ENCODE measurements at regions not wholly inside any gene's neighbourhood (a gene's known extent, or its start where the extent isn't known, plus 50 kb on each side); places are given as distances from the start of the nearest gene placed in this dataset.
"Not testable (repeated sequence)": the region's sequence is repeated elsewhere in the genome, so short reads cannot be mapped to it uniquely, and the experiment has no call there.

DNA sequence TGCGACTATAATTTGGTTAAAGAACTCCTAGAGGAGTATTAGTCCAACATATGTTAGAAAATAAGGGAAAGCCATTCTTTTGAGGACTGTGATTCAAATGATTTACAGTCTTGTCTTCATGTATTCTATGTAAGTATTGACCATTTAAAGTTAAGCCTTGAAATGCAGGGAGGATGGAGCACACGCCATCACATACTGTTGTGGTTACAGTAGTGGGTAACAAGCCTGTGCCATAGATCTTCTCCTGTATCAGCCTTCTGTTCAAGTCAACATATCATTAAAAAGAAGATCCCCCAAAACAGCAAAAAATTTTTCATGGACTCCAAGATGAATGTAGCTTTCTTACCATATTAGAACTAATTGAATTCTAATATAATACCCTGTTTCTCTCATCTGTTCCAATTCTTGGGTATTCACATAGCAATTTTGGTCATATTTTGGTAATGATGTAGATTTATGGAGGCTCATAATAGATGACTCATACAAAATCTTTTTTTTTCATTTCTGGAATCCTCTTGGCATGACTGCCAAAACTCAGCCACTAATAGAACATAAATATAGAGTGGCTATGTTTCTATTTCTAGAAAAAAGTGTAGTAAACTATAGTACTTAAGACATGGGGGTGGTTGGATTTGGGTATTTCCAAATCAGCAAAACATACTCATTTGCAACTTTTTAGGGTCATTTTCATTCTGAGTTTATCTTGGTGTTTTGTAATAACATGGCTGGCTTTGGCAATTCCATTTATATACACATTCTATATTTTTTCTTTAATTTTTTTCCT, 413.5 kb downstream of the BCKDHB start:
- no peak overlapping the region for H3K27ac Mint-ChIP-seq
- no peaks in the 10 kb centered on the region for H3K27me3 Mint-ChIP-seq
- DNase-seq = no peak
- H3K36me3 Mint-ChIP-seq = no peaks in the 10 kb centered on the region
- peaks cover 18% of the 10 kb centered on the region for H3K4me1 Mint-ChIP-seq
- CTCF ChIA-PET = no interaction called here
- no peak overlapping the region for H3K4me3 Mint-ChIP-seq
- peaks cover 2% of the 10 kb centered on the region for H3K9me3 Mint-ChIP-seq (ENCODE audit: low read depth)
- no peak for ATAC-seq

DNA sequence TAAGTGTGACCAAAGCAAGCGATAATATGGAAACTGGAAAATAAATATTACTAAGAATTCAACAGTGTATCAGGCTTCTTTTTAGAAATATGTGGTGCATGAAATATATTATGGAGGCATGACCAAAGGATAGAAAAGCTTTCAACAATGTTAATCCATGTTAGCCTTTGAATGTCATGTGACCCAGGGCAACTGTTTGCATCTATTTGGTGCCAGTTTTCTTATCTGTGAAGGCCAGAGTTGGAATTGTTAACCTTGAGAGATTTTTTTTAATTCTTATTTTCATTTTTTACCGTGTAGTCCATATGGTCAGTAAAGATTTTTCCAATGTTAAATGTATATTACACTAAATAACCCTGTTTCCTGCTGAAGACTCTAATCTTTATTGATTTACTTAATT, 411.1 kb downstream of the BCKDHB start:
- Mint-ChIP-seq H3K27me3 (peaks cover 3% of the 10 kb centered on the region), H3K4me3 (no peak overlapping the region), H3K36me3 (no peaks in the 10 kb centered on the region), H3K4me1 (no peaks in the 10 kb centered on the region), H3K27ac (no peak overlapping the region), H3K9me3 (ENCODE audit: low read depth) (no peaks in the 10 kb centered on the region)
- ATAC-seq = no peak
- DNase-seq = no peak
- CTCF ChIA-PET = no interaction called here

DNA sequence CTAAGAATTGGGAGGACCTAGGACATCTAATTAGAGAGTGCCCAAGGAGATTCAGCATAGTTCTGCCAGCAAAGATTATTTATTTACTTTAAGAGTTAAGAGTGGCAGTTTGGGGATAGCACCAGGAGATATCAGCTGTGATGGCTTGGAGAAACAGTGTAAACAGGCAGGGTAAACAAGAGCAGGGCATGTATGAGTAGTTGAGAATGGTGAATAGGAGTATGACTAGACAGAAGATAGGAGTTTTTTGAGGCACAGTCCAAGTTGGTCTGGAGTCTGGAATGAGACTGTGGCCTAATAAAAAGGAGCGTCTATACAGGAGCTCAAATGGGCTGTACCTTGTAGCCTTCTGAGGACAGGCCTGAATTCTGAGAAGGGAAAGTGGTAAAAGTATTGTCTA, 404.1 kb downstream of the BCKDHB start:
- H3K9me3 Mint-ChIP-seq (ENCODE audit: low read depth); DNase-seq; H3K4me1 Mint-ChIP-seq; H3K36me3 Mint-ChIP-seq; CTCF ChIA-PET; H3K27me3 Mint-ChIP-seq; ATAC-seq; H3K27ac Mint-ChIP-seq; H3K4me3 Mint-ChIP-seq: not testable (repeated sequence)

DNA sequence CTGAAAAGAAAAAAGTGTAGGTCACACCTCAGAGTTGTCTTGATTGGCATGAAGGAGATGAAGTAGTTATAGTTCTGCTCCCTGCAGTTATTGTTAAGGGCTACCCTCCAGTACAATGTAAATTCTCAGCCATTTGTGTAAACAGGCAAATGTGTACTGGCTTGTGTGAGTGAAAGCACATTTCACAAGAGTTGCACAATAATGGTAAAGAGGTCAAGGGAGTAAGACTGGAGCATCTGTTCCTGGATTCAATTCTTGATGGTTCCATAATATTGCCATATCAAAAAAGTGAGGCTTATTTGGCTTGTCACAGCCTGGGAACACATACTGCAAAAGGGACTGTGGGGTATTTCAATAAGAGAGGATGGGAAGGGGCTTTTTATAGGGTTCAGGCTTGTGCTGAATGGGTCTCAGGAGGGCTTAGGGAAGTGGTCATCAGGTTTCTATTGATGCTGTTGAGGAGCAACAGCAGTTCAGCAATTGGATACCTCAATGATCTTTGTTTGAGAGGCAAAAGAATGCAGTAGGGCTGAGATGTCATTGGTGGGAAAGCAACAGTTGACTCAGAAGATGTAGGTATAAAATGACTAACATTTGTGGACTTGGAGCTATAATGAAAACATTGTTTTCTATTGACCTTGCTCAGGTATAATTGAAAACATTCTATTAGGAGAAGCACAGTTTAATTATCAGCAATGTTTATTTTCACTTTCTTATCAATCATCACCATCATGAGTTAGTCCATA, 402.6 kb downstream of the BCKDHB start:
- H3K27me3 Mint-ChIP-seq = peaks cover 3% of the 10 kb centered on the region
- H3K27ac Mint-ChIP-seq = no peak overlapping the region
- DNase-seq = no peak
- no peak for ATAC-seq
- no peak overlapping the region for H3K4me3 Mint-ChIP-seq
- H3K36me3 Mint-ChIP-seq = no peaks in the 10 kb centered on the region
- CTCF ChIA-PET = no interaction called here
- no peaks in the 10 kb centered on the region for H3K9me3 Mint-ChIP-seq (ENCODE audit: low read depth)
- H3K4me1 Mint-ChIP-seq = no peaks in the 10 kb centered on the region

DNA sequence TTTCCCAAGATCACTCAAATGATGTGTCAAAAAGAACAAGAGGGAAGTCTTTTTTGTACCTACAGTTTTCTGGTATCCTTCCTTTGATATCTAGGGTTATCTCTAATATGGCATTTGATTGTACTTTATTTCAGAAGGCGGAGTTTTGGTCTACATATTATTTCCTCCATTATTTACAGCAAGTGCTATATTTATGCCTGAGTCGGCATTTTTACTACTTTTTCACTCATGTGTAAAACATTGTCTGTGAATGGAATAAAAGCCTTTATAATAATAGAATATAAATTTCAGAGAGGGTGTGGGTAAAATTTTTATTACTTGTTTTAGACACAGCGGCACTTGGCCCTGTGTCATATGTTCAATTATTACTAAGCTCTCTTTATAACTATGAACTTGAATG, 398.4 kb downstream of the BCKDHB start:
- H3K27ac Mint-ChIP-seq = no peak overlapping the region
- peaks cover 11% of the 10 kb centered on the region for H3K27me3 Mint-ChIP-seq
- CTCF ChIA-PET = no interaction called here
- no peaks in the 10 kb centered on the region for H3K9me3 Mint-ChIP-seq (ENCODE audit: low read depth)
- ATAC-seq = no peak
- no peaks in the 10 kb centered on the region for H3K36me3 Mint-ChIP-seq
- DNase-seq = no peak
- no peaks in the 10 kb centered on the region for H3K4me1 Mint-ChIP-seq
- no peak overlapping the region for H3K4me3 Mint-ChIP-seq

DNA sequence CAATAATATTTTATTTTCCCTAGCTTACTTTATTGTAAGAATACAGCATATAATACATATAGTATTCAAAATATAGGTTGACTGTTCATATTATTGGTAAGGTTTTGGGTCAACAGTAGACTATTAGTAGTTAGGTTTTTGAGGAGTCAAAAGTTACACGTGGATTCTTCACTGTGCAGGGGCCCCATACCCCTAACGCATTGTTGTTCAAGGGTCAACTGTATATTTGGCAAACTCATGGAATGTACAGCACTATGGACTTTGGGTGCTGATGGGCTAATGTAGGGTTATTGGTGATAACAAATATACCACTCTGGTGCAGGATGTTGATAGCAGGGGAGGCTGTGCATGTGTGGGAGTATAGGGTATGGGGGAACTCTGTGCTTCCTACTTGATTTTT, 397.2 kb downstream of the BCKDHB start:
- H3K9me3 Mint-ChIP-seq (ENCODE audit: low read depth) = no peaks in the 10 kb centered on the region
- peaks cover 12% of the 10 kb centered on the region for H3K27me3 Mint-ChIP-seq
- H3K27ac Mint-ChIP-seq = no peak overlapping the region
- CTCF ChIA-PET = no interaction called here
- H3K4me3 Mint-ChIP-seq = no peak overlapping the region
- no peaks in the 10 kb centered on the region for H3K4me1 Mint-ChIP-seq
- no peak for ATAC-seq
- no peaks in the 10 kb centered on the region for H3K36me3 Mint-ChIP-seq
- no peak for DNase-seq

DNA sequence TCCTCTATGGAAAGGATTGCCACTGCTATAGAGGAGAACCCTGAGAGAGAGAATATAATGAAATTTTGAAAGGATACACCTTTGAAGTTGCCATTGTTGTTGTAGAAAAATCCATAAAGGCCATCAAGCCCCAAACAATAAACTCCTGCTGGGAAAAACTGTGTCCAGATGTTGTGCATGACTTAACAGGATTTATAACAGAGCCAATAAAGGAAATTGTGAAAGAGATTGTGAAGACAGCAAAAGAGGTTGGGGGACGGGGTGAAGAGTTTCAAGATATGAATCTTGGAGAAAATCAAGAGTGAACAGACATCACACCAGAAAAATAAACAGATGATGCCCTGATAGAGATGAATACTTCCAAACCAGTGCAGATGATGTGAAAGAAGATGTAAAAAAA, 396.4 kb downstream of the BCKDHB start:
- DNase-seq (no peak), ATAC-seq (no peak)
- H3K27ac Mint-ChIP-seq = no peak overlapping the region
- no peak overlapping the region for H3K4me3 Mint-ChIP-seq
- H3K4me1 Mint-ChIP-seq = no peaks in the 10 kb centered on the region
- no peaks in the 10 kb centered on the region for H3K36me3 Mint-ChIP-seq
- peaks cover 12% of the 10 kb centered on the region for H3K27me3 Mint-ChIP-seq
- no peaks in the 10 kb centered on the region for H3K9me3 Mint-ChIP-seq (ENCODE audit: low read depth)
- CTCF ChIA-PET = no interaction called here

DNA sequence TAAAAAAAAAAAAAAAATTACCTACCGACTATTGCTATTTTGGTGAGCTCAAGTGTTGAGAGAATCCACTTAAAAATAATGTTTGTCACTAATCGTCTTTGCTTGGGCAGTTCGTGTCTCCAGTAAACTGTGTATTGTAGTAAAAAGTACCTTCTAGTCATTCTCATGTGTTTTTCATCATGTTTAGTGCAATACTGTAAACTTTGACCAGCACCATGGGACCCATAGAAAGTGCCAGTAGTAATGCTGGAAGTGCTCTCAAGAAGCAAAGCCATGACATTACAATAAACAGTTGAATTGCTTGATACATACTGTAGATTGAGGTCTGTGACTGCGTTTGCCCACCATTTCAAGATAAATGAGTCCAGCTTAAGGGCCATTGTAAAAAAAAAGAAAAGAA, 395.2 kb downstream of the BCKDHB start:
- Mint-ChIP-seq H3K27ac (no peak overlapping the region), H3K4me3 (no peak overlapping the region), H3K4me1 (no peaks in the 10 kb centered on the region), H3K27me3 (peaks cover 12% of the 10 kb centered on the region), H3K9me3 (ENCODE audit: low read depth) (peaks cover 2% of the 10 kb centered on the region), H3K36me3 (no peaks in the 10 kb centered on the region)
- CTCF ChIA-PET = no interaction called here
- DNase-seq (no peak), ATAC-seq (no peak)

DNA sequence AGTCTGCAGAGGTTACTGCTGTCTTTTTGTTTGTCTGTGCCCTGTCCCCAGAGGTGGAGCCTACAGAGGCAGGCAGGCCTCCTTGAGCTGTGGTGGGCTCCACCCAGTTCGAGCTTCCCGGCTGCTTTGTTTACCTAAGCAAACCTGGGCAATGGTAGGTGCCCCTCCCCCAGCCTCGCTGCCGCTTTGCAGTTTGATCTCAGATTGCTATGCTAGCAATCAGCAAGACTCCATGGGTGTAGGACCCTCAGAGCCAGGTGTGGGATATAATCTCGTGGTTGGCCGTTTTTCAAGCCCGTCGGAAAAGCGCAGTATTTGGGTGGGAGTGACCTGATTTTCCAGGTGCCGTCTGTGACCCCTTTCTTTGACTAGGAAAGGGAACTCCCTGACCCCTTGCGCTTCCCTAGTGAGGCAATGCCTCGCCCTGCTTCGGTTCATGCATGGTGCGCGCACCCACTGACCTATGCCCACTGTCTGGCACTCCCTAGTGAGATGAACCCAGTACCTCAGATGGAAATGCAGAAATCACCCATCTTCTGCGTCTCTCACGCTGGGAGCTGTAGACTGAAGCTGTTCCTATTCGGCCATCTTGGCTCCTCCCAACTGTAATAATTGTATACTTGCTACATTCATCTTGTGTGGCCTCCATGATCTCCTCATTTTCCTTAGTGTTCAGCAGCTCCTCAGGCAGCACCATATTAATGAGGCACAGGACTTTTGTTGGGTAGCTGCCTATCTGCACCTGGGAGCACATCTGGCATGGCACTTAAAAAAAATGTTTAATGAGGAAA, 391.4 kb downstream of the BCKDHB start:
- CTCF ChIA-PET; H3K9me3 Mint-ChIP-seq (ENCODE audit: low read depth); DNase-seq; H3K4me3 Mint-ChIP-seq; H3K27me3 Mint-ChIP-seq; ATAC-seq; H3K4me1 Mint-ChIP-seq; H3K36me3 Mint-ChIP-seq; H3K27ac Mint-ChIP-seq: not testable (repeated sequence)

DNA sequence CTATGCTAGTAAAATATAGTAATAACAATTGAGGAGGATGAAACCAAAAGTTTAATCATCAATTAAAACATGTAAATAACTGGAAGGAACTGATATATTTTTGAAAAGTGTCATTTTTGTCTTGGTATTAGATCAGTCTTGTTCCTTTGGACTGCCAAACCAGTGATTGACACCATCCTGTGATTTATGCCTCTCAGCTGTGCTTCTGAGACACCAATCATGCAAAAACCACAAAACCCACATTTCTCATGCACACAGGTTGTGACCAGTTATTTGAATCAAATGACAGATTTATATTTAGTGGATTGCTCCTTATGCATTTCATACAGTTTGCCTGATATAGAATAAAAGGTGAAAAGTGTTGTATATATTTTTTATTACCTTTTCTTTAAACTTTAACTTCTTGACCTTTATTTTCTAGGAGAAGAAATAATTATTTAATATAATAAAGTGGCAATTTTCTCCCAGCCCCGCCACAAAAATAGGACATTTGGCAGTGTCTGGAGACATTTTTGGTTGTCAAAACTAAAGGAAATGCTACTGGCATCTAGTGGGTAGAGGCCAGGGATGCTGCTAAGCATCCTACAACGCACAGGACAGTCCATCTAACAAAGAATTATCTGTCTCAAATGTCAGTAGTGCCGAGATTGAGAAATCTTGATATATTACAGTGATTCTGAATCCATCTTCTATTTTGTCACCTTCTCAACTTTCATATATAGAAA, 383.6 kb downstream of the BCKDHB start:
- no peak overlapping the region for H3K27ac Mint-ChIP-seq
- no peak for DNase-seq
- no peaks in the 10 kb centered on the region for H3K9me3 Mint-ChIP-seq (ENCODE audit: low read depth)
- H3K27me3 Mint-ChIP-seq = no peaks in the 10 kb centered on the region
- H3K4me1 Mint-ChIP-seq = no peaks in the 10 kb centered on the region
- no peaks in the 10 kb centered on the region for H3K36me3 Mint-ChIP-seq
- no peak for ATAC-seq
- H3K4me3 Mint-ChIP-seq = no peak overlapping the region
- CTCF ChIA-PET = no interaction called here

DNA sequence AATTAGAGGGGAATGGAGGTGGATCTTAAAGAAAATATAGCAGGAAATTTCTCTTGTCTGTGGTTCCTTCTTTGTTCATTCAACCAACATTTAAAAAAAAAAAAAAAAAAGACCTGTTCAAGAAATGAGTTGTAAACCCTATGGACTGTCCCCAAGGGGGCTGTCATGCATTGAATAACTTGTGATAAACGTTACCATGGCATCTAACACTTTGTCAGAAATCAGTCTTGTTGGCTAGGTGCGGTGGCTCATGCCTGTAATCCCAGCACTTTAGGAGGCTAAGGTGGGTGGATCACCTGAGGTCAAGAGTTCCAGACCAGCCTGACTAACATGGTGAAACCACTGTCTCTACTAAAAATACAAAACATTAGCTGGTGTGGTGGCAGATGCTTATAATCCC, 381.7 kb downstream of the BCKDHB start:
- Mint-ChIP-seq H3K36me3 (no peaks in the 10 kb centered on the region), H3K27ac (no peak overlapping the region), H3K4me3 (no peak overlapping the region), H3K4me1 (no peaks in the 10 kb centered on the region), H3K27me3 (no peaks in the 10 kb centered on the region), H3K9me3 (ENCODE audit: low read depth) (no peaks in the 10 kb centered on the region)
- ATAC-seq (no peak), DNase-seq (no peak)
- CTCF ChIA-PET = no interaction called here

DNA sequence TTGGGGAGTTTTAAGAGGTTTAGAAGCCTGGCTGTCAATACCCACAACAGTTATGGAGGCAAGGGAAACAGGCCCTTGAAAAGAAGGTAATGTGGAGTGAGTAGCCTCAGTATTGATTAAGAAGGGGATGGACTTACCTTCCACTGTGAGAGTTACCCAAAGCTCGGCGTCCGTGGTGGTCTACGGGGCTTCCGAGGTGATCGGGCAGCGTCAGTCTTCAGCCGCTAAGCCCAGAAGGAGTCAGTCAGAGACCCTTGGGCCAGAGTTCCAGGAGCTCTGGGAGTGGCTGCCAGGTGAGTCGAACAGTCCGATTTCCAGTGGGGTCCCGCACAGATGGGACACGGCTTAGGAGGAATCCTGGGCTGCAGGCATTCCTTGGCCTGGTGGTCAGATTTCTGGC, 379.0 kb downstream of the BCKDHB start:
- ATAC-seq; DNase-seq; H3K4me3 Mint-ChIP-seq; CTCF ChIA-PET; H3K27me3 Mint-ChIP-seq; H3K9me3 Mint-ChIP-seq (ENCODE audit: low read depth); H3K36me3 Mint-ChIP-seq; H3K27ac Mint-ChIP-seq; H3K4me1 Mint-ChIP-seq: not testable (repeated sequence)

DNA sequence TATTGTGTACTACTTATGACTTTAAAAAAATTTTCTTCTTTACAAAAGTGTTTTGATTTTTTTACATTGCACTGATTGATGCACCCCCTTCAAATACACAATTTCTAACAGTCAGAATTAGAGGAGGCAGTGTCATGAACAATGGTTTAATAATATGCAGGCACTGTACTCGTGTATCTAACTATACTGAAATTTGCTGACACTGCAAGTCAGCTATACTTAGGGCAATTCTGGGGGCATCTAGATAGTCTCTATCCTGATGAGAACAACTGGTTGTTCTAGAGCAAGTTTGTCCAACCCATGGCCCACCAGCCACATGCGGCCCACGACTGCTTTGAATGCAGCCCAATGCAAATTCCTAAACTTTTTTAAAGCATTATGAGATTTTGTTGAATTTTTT, 375.6 kb downstream of the BCKDHB start:
- CTCF ChIA-PET = no interaction called here
- no peaks in the 10 kb centered on the region for H3K9me3 Mint-ChIP-seq (ENCODE audit: low read depth)
- no peak for ATAC-seq
- H3K4me3 Mint-ChIP-seq = no peak overlapping the region
- no peak overlapping the region for H3K27ac Mint-ChIP-seq
- H3K27me3 Mint-ChIP-seq = no peaks in the 10 kb centered on the region
- DNase-seq = no peak
- H3K36me3 Mint-ChIP-seq = no peaks in the 10 kb centered on the region
- no peaks in the 10 kb centered on the region for H3K4me1 Mint-ChIP-seq

Data from activated CD8-positive, alpha-beta memory T cell treated with anti-CD3 and anti-CD28 coated beads, Interleukin-2, amount 10 ng/mL, durations not matched to agents 7 days and 5 days (primary cell).